ENCODE measurements at regions not wholly inside any gene's neighbourhood (a gene's known extent, or its start where the extent isn't known, plus 50 kb on each side); places are given as distances from the start of the nearest gene placed in this dataset.

DNA sequence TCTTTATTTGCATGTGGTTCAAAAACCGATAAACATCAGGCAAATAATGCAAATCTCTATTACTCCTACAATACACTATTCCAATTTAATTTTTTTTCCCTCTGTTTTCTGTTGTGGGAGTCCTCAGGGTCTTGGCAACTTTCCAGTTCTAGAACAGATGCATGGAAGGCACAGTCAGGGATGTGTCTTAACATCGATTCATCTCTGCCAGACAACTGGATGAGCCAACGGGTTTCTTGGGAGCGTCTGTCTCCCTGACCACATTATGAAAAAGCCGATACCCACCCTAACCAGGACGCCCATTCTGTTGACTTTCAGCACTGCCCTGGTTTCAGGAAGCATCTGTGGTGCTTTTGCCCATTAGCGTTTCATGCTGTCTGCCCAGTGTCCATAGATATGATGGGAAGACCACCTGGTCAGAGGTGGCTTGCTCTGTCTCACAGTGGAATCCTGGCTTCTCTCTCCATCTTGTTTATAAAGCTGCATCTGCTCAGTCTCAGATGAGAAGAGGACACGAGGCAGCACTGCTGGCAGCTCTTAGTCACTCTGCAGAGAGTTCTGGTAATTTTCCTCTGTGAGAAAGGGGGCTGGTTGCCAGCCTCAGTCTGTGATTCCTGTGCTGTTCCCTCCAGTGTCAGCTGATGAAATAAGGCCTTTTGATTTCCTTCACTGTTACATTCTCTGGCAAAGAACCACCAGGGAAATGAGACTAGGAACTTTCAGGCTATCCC is 57.9 kb upstream of the KCNE4 start:
- TF ChIP-seq, protein P1, sequence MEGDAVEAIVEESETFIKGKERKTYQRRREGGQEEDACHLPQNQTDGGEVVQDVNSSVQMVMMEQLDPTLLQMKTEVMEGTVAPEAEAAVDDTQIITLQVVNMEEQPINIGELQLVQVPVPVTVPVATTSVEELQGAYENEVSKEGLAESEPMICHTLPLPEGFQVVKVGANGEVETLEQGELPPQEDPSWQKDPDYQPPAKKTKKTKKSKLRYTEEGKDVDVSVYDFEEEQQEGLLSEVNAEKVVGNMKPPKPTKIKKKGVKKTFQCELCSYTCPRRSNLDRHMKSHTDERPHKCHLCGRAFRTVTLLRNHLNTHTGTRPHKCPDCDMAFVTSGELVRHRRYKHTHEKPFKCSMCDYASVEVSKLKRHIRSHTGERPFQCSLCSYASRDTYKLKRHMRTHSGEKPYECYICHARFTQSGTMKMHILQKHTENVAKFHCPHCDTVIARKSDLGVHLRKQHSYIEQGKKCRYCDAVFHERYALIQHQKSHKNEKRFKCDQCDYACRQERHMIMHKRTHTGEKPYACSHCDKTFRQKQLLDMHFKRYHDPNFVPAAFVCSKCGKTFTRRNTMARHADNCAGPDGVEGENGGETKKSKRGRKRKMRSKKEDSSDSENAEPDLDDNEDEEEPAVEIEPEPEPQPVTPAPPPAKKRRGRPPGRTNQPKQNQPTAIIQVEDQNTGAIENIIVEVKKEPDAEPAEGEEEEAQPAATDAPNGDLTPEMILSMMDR (conservative IDR thresholded peaks at IDR 0.05 in 1 of 2, IDR thresholded peaks at IDR 0.05 in 1 of 2; ENCODE audit: low read depth in 1 of 2, low read length in 2 of 2) = no peak
- TF ChIP-seq EZH2 (IDR thresholded peaks at IDR 0.05; ENCODE audit: low read length, missing control alignments) = no peak

Data from fibroblast of lung (primary cell).